Left ventricle myocardium superior (tissue), 1 donor: ENCODE measurements at regions not wholly inside any gene's neighbourhood (a gene's known extent, or its start where the extent isn't known, plus 50 kb on each side); places are given as distances from the start of the nearest gene placed in this dataset.
A peak's percentile ranks its signal among the peaks of the same experiment; 100 is the strongest.

Experiments used
- ATAC-seq: fragments of 200-7000 bp; cut with Tn5 transposase; one replicate; pipeline ENCODE4 v1.9.1; 2020; ENCODE audit warnings: mild to moderate bottlenecking, moderate library complexity
- DNase-seq: peaks from one replicate; pipeline ENCODE4 v3.0.0-alpha.2; 2020
- intact Hi-C: fragments of 100-400 bp; cut with micrococcal nuclease; formaldehyde crosslinking; loops from one replicate; pipeline ENCODE4 v1.11.0; 2022
- donor health status: DM: no; HTN: yes; CAD: no; lungs with severe emphysema.

- intact Hi-C loops, result no loop called here
- DNase-seq (no peak), ATAC-seq (no peak)
Observed at GRCh38 chr4:73001885-73002284, 67.6 kb downstream of the COX18 start.

DNA sequence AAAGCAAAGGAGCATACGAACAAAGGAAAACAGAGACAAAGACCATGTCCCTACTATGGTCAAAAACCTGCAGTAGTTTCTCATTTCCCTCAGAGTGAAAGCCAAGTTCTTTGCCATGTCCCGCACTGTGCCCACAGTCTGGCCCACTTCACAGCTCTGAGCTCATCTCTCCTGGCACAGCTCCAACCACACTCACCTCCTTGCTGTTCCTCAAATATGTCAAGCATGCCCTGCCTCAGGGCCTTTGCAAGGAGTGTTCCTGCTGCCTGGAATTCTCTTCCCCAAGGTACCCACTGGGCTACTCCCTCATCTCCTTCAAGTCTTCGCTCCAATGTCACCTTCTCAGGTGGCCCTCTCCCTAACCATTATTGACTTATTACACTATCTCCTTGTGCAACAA is 72.1 kb downstream of the COX18 start:
- ATAC-seq, result no peak
- intact Hi-C loops, result no loop called here
- DNase-seq, result no peak

GRCh38 chr4:72994670-72995069 is 74.8 kb downstream of the COX18 start:
- DNase-seq, result no peak
- intact Hi-C loops, result no loop called here
- ATAC-seq, result no peak

DNA sequence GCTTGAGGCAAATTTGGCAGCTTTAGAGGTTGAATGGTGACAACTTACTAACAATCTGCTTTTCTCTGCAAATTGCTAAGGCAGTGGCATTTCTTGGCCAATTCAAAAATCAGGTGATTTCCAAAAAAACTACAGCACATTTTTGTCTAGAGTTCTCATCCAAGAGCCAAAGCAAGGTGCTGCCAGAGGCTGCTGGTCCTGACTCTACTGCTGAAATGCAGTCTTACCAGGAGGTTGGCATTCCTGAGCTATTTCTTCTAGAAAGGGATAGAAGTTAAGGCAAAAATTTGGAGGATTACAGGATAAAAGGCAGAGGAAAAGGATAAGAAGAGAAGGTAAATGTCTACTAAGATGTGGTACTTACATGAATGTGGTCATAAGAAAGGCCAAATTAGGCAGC is 75.6 kb downstream of the COX18 start:
- intact Hi-C loops, result no loop called here
- ATAC-seq, result no peak

DNA sequence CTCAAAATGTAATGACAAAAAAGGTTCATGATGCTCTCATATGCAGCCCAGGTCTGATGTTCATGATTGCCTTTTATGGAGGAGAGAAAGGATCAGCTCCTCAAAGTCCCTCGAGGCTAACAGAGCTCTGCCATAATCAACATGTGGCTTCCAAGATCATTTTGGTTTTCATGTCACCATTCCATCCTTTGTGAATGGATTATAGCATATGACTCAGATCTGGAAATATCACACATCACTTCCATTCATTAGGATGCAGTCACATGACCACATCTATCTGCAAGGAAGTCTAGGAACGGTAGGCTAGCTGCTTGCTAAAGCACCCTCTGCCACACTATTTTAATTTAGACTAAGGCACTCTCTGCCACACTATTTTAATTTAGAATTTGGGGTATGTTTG is 77.6 kb downstream of the COX18 start:
- DNase-seq (no peak), ATAC-seq (no peak)
- intact Hi-C loops, result no loop called here

More for the DNA sequence above, 75.6 kb downstream of the COX18 start:
- DNase-seq, result no peak

DNA sequence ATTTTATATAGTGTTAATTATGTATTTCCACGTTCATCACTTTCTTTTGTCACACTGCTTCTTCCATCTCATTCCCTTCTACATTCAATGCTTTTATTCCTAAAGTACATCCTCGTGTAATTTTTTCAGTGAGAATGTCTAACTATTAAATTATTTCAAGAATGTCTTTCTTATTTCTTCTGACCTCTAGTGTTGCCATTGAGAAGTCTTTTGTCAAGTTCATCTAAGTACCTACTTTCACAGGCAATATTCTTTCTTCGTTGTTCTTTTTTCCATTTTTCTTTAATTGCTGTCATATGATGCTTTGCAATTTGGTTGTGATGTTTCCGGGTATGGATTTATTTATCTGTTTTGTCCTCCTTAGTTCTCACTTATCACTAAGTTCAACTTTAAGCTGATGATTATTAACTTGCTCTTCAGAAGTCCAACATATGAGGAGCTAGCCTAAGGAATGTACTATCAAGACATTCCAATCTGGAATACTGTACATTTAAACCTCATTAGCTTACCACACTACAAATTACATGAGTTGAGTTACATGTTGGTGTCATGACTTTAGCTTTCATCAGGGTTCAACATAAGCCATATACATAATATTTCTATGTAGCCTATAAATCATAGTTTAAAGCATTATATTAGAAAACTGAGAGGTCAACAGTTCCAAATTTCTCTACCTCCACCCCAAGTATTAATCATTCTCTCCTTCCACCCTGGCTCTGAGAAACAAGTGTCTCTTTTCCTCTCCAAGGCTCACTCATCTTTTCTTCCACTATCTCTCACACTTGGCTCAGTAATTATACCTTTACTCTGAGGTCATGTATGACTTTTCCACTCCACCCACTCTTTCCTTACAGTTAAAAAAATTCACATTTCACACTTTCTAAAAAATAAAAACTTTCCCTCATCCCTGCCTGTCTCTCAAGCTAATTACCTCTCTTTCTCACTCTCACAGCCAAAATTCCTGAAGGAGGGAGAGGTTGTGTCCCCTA is 81.5 kb downstream of the COX18 start:
- no peak for ATAC-seq
- DNase-seq, result no peak
- intact Hi-C loops, result no loop called here

- intact Hi-C loops, result no loop called here
- DNase-seq (no peak), ATAC-seq (no peak)
Observed at GRCh38 chr4:72984351-72984750, 85.2 kb downstream of the COX18 start.

DNA sequence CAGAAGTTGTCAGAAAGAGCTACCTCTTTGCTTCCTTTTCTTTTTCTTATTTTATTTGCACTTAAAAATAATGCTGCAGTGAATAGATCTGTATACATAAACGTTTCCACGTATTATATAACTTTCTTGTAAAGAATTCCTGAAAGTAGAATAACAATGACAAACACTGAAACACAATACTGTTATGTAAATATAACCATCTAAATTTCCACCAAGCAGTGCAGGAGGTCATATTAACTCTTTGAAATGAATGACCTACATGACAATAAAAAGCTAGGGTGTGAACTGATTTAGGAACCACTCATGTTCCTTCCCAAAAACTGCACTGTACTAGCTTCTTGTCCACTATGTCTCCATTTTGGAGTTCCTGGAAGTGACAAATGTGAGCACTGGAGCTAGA is 85.8 kb downstream of the COX18 start:
- ATAC-seq, result no peak

GRCh38 chr4:72977936-72978485 is 91.5 kb downstream of the COX18 start:
- intact Hi-C loops, result no loop called here
- no peak for DNase-seq
- ATAC-seq, result no peak

More for the DNA sequence above, 85.8 kb downstream of the COX18 start:
- intact Hi-C loops, result no loop called here
- no peak for DNase-seq

GRCh38 chr4:72975488-72975784 is 94.1 kb downstream of the COX18 start:
- intact Hi-C loops, result no loop called here
- no peak for DNase-seq
- ATAC-seq, result no peak

DNA sequence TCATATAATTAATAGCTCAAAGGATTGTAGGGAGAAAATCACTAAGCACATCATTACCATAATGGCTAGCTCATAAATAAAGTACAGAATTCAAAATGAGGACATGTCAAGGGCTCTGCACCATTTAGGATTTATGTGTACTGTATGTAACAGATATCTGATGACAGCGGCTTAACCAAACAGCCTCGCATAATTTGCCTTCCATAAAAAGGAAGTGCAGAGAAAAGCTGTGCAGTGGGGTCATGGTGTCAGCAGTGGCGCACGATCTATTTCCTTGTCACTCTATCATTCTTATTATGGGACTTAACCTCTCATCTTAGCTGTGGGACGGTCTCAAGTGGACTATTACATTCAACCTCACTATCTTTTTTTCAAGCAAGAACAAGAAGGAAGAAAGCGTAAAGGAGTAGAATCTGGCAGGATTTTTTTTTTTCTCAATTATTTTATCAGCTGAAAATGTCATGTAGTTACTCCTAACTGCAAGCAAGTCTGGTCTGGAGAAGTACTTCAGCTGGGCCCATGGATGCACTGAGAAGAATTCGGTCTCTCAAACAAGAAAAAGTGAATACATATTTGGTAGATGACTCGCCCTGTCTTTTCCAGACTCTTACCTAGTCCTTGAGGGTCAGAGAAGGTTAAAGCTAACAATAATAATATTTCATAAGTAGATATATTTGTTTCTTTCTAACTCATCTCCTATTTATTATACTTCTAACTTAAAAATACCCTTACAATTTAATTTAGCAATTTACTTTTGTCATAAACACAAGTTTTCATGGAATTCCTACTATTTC is 94.6 kb downstream of the COX18 start:
- ATAC-seq, result no peak
- intact Hi-C loops, result no loop called here
- no peak for DNase-seq

DNA sequence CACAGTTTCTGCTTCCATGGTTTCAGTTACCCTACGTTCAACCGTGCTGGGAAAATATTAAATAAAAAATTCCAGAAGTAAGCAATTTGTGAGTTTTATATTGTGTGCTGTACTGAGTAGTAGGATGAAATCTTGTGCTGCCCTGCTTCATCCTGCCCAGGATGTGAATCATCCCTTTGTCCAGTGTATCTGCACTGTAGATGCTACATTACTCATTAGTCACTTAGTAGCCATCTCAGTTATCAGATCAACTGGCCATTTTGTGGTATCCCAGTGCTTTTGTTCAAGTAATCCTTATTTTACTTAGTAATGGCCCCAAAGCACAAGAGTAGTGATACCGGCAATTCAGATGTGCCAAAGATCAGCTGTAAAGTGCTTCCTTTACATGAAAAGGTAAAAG is 97.9 kb downstream of the COX18 start:
- DNase-seq (no peak), ATAC-seq (no peak)
- intact Hi-C loops, result no loop called here

- DNase-seq (no peak), ATAC-seq (no peak)
- intact Hi-C loops, result no loop called here
Observed at GRCh38 chr4:72970756-72971155, 98.8 kb downstream of the COX18 start.

- intact Hi-C loops, result no loop called here
- ATAC-seq, result peak; percentile 95
- DNase-seq, result no peak
Observed at GRCh38 chr4:72969976-72970375, 99.5 kb downstream of the COX18 start.

DNA sequence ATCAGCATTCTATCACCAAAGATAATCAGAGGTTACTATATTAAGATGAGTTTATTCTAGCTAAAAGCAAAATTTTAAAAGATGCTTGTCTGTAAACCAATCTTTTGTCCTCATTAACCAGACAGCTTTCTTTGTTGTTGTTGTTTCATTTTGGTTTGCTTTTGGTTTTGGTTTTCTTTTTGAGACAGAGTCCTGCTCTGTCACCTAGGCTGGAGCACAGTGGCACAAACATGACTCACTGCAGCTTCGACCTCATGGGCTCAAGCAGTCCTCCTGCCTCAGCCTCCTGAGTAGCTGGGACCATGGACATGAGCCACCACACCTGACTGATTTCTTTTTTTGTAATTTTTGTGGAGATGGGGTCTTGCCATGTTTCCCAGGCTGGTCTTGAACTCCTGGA is 102.9 kb downstream of the COX18 start:
- DNase-seq, result no peak
- no peak for ATAC-seq
- intact Hi-C loops, result no loop called here

DNA sequence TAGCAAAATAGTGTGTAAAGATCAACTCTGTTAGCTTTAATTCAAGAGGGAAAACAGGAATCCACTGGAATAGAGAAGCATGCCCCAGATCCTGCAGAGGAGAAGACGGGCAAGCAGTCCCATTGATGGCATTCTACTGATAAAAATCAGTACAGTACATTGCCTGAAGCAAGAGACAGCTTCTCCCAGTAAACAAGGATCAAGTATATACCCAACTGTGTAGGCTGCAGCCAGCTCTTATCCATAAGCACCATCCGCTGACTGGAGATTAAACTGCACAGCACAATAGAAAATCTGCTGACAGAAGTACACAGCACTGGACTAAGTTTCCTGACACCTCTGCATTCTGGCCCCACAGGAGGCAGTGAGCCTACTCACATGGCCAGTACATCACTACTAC is 110.1 kb downstream of the COX18 start:
- intact Hi-C loops, result no loop called here
- DNase-seq (no peak), ATAC-seq (no peak)

DNA sequence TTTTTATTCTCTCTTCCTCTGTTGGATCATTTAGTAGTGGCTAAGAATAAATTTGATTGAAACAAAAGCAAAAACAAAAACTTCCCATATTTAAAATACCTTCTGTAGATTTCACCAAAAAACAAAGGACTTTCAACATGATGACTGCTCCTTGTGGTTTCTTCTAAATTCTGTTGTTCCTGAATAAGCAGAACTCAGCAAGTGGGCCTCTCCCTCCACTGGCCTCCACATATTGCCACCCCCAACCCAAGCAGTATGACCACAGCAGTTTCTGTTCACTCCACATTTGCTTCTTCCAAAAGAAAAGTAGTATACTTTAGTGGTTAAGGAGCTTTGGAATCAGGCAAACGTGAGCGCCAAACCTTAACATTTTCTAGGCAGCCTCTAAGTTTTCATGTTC is 114.7 kb downstream of the COX18 start:
- DNase-seq (no peak), ATAC-seq (no peak)
- intact Hi-C loops, result no loop called here

GRCh38 chr4:72953571-72953970 is 115.9 kb downstream of the COX18 start:
- no peak for ATAC-seq
- intact Hi-C loops, result no loop called here

DNA sequence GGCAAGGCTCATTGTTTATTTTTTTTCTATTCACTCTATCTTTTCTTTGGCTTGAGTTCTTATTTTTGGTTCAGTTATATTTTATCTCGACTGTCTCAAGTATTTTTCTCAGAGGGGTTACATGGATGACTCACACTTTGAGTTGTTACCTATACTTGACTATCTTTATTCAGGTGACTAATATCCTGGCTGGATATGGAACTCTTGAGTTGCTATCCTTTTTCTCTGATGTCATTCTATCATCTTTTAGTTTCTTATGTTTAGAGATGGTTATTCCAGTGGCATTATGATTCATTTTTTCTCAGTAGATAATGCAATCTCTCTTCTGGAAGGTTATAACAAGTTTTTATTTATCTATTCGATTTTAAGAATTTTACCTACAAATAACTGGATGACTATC is 117.9 kb downstream of the COX18 start:
- DNase-seq (no peak), ATAC-seq (no peak)
- intact Hi-C loops, result no loop called here

More at GRCh38 chr4:72953571-72953970, 115.9 kb downstream of the COX18 start:
- DNase-seq, result no peak

DNA sequence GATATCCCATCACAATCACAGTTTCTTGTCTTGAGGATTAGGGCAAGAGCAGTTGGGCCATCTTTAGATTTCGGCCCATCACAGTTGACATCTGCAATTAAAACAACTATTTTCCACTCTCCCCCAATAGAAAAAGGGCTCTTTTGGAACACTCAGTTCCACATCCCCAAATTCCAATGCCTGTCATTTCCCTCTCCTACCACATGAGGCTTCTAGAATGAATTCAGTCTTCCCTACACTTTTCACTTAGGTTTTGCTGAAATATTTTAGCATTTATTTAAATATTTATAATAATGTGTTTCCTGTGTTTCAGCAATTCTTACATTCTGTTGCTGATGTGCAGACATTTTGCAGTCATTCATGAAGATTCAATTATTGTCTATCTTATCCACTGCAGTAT is 118.4 kb downstream of the COX18 start:
- no peak for ATAC-seq
- DNase-seq, result no peak
- intact Hi-C loops, result no loop called here
